ENCODE measurements at regions not wholly inside any gene's neighbourhood (a gene's known extent, or its start where the extent isn't known, plus 50 kb on each side); places are given as distances from the start of the nearest gene placed in this dataset.

- TF ChIP-seq CTCF (IDR thresholded peaks at IDR 0.05) (no peak), POLR2A (IDR thresholded peaks at IDR 0.05) (no peak)
- 68 to 74% methylated on average over 2 of the region's 2 CpGs for WGBS, 2 donors
- intact Hi-C loops (cut with DNase I; ENCODE audit: low total_unique reads): no loop called here
- no peak overlapping the region for H3K4me3 ChIP-seq (ENCODE audit: low read depth, poor library complexity, severe bottlenecking)
- DNase-seq (ENCODE audit: low spot score in 2 of 2): no peak
Measured at GRCh38 chr15:36313736-36314280, 265.6 kb upstream of the CDIN1 start.

- DNase-seq (ENCODE audit: low spot score in 2 of 2): no peak
- intact Hi-C loops (cut with DNase I; ENCODE audit: low total_unique reads): no loop called here
- no peak overlapping the region for H3K4me3 ChIP-seq (ENCODE audit: low read depth, poor library complexity, severe bottlenecking)
- 86 to 96% methylated on average over 2 of the region's 2 CpGs for WGBS, 2 donors
- TF ChIP-seq POLR2A (IDR thresholded peaks at IDR 0.05) (no peak), CTCF (IDR thresholded peaks at IDR 0.05) (no peak)
Measured at GRCh38 chr15:36315649-36316048, 263.8 kb upstream of the CDIN1 start.

GRCh38 chr15:36323615-36324014 lies 255.8 kb upstream of the CDIN1 start:
- no peak for TF ChIP-seq POLR2A (IDR thresholded peaks at IDR 0.05)
- no peak for TF ChIP-seq CTCF (IDR thresholded peaks at IDR 0.05)
- WGBS, 2 donors: 83 to 86% methylated on average over 3 of the region's 3 CpGs
- H3K4me3 ChIP-seq (ENCODE audit: low read depth, poor library complexity, severe bottlenecking): no peak overlapping the region
- intact Hi-C loops (cut with DNase I; ENCODE audit: low total_unique reads): no loop called here
- DNase-seq (ENCODE audit: low spot score in 2 of 2): no peak

GRCh38 chr15:36325206-36325605 lies 254.2 kb upstream of the CDIN1 start:
- 84 to 89% methylated on average over 2 of the region's 2 CpGs for WGBS, 2 donors
- intact Hi-C loops (cut with DNase I; ENCODE audit: low total_unique reads): no loop called here
- TF ChIP-seq CTCF (IDR thresholded peaks at IDR 0.05) (no peak), POLR2A (IDR thresholded peaks at IDR 0.05) (no peak)
- no peak overlapping the region for H3K4me3 ChIP-seq (ENCODE audit: low read depth, poor library complexity, severe bottlenecking)
- DNase-seq (ENCODE audit: low spot score in 2 of 2): no peak

GRCh38 chr15:36329592-36329991 lies 249.8 kb upstream of the CDIN1 start:
- no peak for TF ChIP-seq CTCF (IDR thresholded peaks at IDR 0.05)
- no peak for TF ChIP-seq POLR2A (IDR thresholded peaks at IDR 0.05)
- DNase-seq (ENCODE audit: low spot score in 2 of 2): no peak
- intact Hi-C loops (cut with DNase I; ENCODE audit: low total_unique reads): no loop called here
- WGBS, 2 donors: 96 to 97% methylated on average over 9 of the region's 9 CpGs
- H3K4me3 ChIP-seq (ENCODE audit: low read depth, poor library complexity, severe bottlenecking): no peak overlapping the region

- TF ChIP-seq CTCF (IDR thresholded peaks at IDR 0.05) (no peak), POLR2A (IDR thresholded peaks at IDR 0.05) (no peak)
- no peak overlapping the region for H3K4me3 ChIP-seq (ENCODE audit: low read depth, poor library complexity, severe bottlenecking)
- no peak for DNase-seq (ENCODE audit: low spot score in 2 of 2)
- 60 to 81% methylated on average over 3 of the region's 3 CpGs for WGBS, 2 donors
- intact Hi-C loops (cut with DNase I; ENCODE audit: low total_unique reads): no loop called here
Measured at GRCh38 chr15:36330598-36330997, 248.8 kb upstream of the CDIN1 start.

Measured in lower leg skin (tissue), 4 donors.